Effector memory CD8-positive, alpha-beta T cell (primary cell): ENCODE measurements at regions not wholly inside any gene's neighbourhood (a gene's known extent, or its start where the extent isn't known, plus 50 kb on each side); places are given as distances from the start of the nearest gene placed in this dataset.
"Not testable (repeated sequence)": the region's sequence is repeated elsewhere in the genome, so short reads cannot be mapped to it uniquely, and the experiment has no call there.

Experiments
- ATAC-seq: fragments of 150-1000 bp; cut with Tn5 transposase; replicated peaks from 2 replicates; pipeline ENCODE4 v1.10.0; 2021; ENCODE audit warnings: mild to moderate bottlenecking, moderate library complexity
- DNase-seq, 3 experiments: peaks; one replicate each; pipeline ENCODE4 v3.0.0; 2021
- H3K27ac Mint-ChIP-seq, 2 donors: one replicate each; pipeline ENCODE4 v1.8.0; 2022; ENCODE audit warnings: mild to moderate bottlenecking in 2 of 2, mixed read lengths in 2 of 2, moderate library complexity in 2 of 2
- H3K27me3 Mint-ChIP-seq, 2 donors: one replicate each; pipeline ENCODE4 v1.8.0; 2022; ENCODE audit warnings: mixed read lengths in 2 of 2
- H3K36me3 Mint-ChIP-seq: one replicate; pipeline ENCODE4 v1.8.0; 2022; ENCODE audit warnings: mild to moderate bottlenecking, moderate library complexity, mixed read lengths; ENCODE audit not compliant: insufficient read depth
- H3K4me1 Mint-ChIP-seq, 2 donors: one replicate each; pipeline ENCODE4 v1.8.0; 2022; ENCODE audit warnings: low read depth in 2 of 2, mixed read lengths in 2 of 2
- H3K4me3 Mint-ChIP-seq, 2 donors: one replicate each; pipeline ENCODE4 v1.8.0; 2022; ENCODE audit warnings: mild to moderate bottlenecking in 2 of 2, mixed read lengths in 2 of 2, moderate library complexity in 2 of 2
- H3K9me3 Mint-ChIP-seq, 2 donors: one replicate each; pipeline ENCODE4 v1.8.0; 2022; ENCODE audit warnings: mixed read lengths in 2 of 2

DNA sequence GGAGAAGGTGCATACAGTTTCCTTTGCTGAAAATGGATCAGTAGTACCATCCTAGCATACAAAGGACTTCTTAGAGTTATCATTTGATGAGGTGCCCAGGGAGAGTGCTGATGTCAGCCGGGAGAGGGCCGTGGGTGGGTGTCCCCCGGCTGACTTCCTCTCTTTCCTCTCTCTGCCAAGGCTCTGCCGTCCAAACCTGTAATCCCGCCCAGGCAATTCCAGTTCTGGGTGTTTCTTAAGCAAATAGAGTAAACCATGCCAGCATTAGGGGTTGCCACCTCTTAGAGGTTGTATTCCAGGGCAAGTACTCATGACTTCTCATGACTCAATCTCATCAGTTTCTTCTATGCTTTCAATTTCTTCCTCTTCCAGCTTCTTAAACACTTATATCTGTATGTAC lies 117.2 kb downstream of the GATA6 start:
- Mint-ChIP-seq H3K9me3 (no peaks in the 10 kb centered on the region), H3K4me1 (peaks cover 14 to 22% of the 10 kb centered on the region in 2 donors), H3K27ac (no peak overlapping the region), H3K27me3 (no peaks in the 10 kb centered on the region), H3K36me3 (peaks cover 10% of the 10 kb centered on the region), H3K4me3 (no peak overlapping the region)
- no peak for DNase-seq
- no peak for ATAC-seq

DNA sequence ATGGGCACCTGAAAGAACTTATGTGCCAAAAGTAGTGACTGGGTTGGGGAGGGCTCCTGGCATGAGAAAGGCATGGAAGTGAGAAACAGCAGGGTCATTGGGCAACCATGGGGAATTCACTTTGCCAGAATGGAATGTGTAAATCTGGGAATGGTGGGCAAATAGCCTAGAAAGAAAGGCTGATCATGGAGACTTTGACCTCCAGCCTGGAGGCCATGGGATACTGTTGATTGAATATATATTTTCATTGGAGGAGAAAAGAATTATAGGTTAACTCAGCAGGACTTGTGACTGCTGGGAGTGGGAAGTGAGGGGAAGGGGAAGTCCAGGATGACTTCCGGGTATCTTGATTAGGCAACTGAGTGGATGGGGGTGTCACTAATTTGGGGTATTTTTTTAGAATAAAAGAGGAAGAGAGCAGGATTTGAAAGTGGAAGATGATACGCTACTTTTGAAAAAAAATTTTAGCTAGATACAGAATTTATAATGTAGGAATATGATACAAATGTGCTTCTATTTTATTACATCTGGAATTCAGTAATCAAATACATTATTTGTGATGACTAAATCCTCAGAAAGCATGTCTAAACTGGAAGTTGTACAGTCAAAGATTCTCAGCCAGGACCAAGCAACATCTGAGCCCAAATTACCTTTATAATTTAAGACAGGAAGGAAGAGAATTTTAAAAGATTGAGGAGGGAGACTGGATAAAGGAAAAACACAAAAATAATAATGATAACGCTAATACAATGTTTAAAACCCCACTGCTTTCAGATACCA lies 116.2 kb downstream of the GATA6 start:
- Mint-ChIP-seq H3K9me3 (no peaks in the 10 kb centered on the region), H3K27ac (peak overlapping the region; percentile 2 to 35), H3K4me3 (no peak overlapping the region), H3K36me3 (peaks cover 10% of the 10 kb centered on the region), H3K27me3 (no peaks in the 10 kb centered on the region), H3K4me1 (peaks cover 15 to 22% of the 10 kb centered on the region in 2 donors)
- no peak for DNase-seq
- ATAC-seq = no peak

DNA sequence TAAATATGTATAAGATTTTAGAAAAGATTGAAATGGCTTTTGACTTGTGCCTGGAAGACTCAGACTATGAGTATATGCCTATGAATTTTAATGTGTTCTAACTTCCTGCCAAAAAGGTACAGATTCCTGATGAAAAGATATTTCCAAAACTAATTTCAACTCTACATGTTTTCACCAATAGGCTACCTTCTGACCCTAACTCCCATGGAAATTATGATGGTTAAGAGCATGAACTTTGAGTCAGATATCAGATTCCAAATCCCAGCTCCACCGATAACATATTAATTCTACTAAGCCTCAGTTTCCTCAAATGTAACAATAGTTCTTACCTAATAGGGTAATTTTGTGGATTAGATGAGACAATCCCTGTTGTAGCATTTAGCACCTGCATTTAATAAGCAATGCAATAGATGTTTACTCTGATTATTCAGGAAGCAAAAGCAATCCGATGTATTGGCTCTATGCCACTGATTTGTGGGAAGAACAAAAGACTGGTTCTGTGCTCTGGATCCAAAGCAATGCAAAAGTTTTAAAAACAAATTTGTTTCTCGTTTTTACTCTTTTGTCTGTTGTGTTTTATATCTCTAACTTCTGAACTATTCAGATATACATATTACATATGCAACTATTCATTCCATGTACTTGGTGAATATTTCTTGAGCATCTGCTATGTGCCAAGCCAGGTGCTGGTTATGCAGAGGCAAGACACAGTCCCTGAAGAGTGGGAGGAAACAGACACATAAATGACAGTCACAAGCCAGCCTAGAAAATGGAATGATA lies 115.4 kb downstream of the GATA6 start:
- peaks cover 10% of the 10 kb centered on the region for H3K36me3 Mint-ChIP-seq
- peaks cover 15 to 22% of the 10 kb centered on the region in 2 donors for H3K4me1 Mint-ChIP-seq
- DNase-seq (no peak), ATAC-seq (no peak)
- no peak overlapping the region for H3K4me3 Mint-ChIP-seq
- no peaks in the 10 kb centered on the region for H3K9me3 Mint-ChIP-seq
- H3K27ac Mint-ChIP-seq = peak overlapping the region in 1 of 2 donors; percentile 35
- no peaks in the 10 kb centered on the region for H3K27me3 Mint-ChIP-seq

- not testable (repeated sequence) for DNase-seq, ATAC-seq, H3K4me3 Mint-ChIP-seq, H3K9me3 Mint-ChIP-seq, H3K27me3 Mint-ChIP-seq
- Mint-ChIP-seq H3K36me3 (peaks cover 10% of the 10 kb centered on the region), H3K4me1 (peaks cover 18 to 27% of the 10 kb centered on the region in 2 donors), H3K27ac (peak overlapping the region; percentile 95 to 98)
Measured at GRCh38 chr18:22283855-22284254, 114.5 kb downstream of the GATA6 start.

DNA sequence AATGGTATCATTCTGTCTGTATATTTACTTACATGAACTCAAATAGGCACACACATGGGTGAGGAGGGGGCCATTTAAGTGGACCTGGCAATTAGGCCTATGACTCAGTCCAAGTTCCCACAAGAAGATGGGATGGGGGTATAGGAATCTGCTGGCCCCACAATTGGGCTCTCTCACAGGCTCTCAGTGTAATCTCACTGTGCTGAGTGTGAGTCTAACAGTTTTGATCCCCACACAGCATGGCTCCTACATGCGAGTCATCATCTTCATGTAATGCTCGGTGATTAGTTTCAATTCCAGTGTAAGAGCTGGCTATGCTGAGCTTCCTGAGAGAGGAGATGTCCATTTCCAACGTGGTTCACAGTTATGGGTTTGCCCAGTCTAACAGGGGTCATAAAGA lies 114.0 kb downstream of the GATA6 start:
- H3K9me3 Mint-ChIP-seq = no peaks in the 10 kb centered on the region
- peak overlapping the region; percentile 95 to 98 for H3K27ac Mint-ChIP-seq
- ATAC-seq = no peak
- no peak for DNase-seq
- H3K36me3 Mint-ChIP-seq = peaks cover 10% of the 10 kb centered on the region
- H3K4me3 Mint-ChIP-seq = no peak overlapping the region
- no peaks in the 10 kb centered on the region for H3K27me3 Mint-ChIP-seq
- H3K4me1 Mint-ChIP-seq = peaks cover 18 to 27% of the 10 kb centered on the region in 2 donors

GRCh38 chr18:22283116-22283395 lies 113.7 kb downstream of the GATA6 start:
- Mint-ChIP-seq H3K4me1 (peaks cover 18 to 27% of the 10 kb centered on the region in 2 donors), H3K36me3 (peaks cover 10% of the 10 kb centered on the region), H3K27me3 (no peaks in the 10 kb centered on the region), H3K27ac (peak overlapping the region; percentile 95 to 98), H3K9me3 (no peaks in the 10 kb centered on the region), H3K4me3 (peak overlapping the region; percentile 10 to 54)
- DNase-seq = no peak
- ATAC-seq = peak; percentile 7

DNA sequence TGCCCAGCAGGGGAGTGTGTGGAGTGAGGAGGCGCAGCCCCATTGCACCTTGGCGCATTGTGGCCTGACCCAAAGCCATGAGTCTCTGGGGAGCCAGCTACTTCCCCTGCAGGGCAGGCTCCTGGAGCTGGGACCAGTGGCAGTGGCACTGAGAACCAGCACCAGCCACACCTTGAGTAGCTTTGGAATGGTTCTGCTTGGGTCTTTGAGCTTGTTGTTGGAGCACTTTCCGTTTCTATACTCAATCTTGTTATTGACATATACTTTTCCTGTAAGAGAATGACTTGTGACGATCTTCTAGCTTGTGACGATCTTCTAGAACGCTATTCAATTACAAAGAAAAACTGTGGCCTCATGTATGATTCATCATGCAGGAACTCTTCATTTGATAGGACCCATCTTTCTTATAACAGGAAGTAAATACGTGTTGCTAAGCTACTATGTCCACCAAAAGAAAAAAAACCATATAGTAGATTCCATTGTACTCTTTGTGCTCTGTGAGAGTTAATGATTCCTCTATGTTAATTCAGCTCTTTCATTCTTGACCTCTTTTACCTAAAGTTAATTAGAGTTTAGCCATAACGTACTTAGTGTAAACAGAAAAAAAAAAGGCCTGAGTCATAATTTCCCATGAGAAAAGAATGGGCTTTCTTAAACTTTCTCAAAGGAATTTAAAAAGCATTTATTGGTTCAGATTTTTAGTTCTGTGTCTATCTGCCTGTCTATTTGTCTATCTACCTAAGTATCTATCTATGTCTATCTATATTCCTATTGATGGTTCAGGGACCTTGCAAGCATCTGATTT lies 113.1 kb downstream of the GATA6 start:
- H3K27ac Mint-ChIP-seq = peak overlapping the region; percentile 95 to 98
- peak; percentile 44 to 67 (median 49) for DNase-seq
- no peaks in the 10 kb centered on the region for H3K27me3 Mint-ChIP-seq
- peaks cover 18 to 27% of the 10 kb centered on the region in 2 donors for H3K4me1 Mint-ChIP-seq
- H3K36me3 Mint-ChIP-seq = peaks cover 10% of the 10 kb centered on the region
- no peaks in the 10 kb centered on the region for H3K9me3 Mint-ChIP-seq
- ATAC-seq = peak; percentile 89
- peak overlapping the region; percentile 10 to 54 for H3K4me3 Mint-ChIP-seq

DNA sequence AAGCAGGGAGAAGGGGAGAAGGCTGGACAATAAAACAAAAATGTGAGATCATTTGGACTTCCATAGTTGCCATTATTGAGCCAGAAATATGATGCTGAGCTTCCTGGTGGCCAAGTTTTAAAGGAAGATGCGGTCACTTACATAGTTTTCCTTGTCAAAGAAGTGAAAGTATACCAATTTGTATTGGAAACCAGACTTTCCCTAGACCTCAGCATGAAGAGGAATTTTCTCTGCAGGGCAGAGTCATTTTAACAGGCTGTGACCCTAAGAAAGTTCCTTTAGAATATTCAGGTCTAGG lies 111.0 kb downstream of the GATA6 start:
- peak overlapping the region; percentile 62 to 98 for H3K27ac Mint-ChIP-seq

DNA sequence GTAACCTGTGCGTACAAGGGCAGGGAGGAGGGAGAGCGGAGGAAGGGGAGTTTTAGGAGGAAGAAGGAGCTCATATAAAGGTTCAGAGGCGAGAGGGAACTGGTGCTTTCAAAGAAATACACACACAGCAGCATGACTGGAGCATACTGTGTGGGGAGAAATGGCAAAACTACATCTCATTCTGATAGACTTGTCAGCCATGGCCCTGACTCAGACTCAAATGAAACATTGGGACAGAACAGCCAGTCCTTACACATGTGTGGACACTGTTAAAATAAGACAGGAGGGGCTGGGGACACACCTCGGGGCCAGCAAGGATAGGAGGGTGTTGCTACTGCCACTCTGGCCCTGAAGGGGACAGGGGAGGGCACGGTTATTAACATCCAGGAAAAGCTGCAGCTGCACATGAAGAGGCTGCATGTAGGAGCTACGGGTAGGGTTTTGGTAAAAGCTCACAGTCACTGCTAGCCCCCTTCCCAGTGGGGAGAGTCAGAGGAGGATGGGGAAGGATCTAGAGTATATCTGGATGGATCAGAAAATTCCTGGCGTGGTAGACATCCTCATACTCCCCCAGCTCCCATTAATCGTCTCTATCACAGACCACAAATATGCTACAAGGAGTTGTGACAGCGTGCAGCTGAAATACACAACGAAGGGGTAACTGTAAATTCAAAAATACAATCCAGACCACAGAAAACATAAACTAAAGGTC lies 110.5 kb downstream of the GATA6 start:
- no peaks in the 10 kb centered on the region for H3K9me3 Mint-ChIP-seq
- H3K27me3 Mint-ChIP-seq = no peaks in the 10 kb centered on the region
- no peak for ATAC-seq
- peaks cover 18 to 22% of the 10 kb centered on the region in 2 donors for H3K4me1 Mint-ChIP-seq
- peak overlapping the region; percentile 62 to 74 for H3K27ac Mint-ChIP-seq
- DNase-seq = no peak
- no peak overlapping the region for H3K4me3 Mint-ChIP-seq
- H3K36me3 Mint-ChIP-seq = peaks cover 10% of the 10 kb centered on the region

More for the DNA sequence above, 111.0 kb downstream of the GATA6 start:
- H3K4me3 Mint-ChIP-seq = no peak overlapping the region
- H3K4me1 Mint-ChIP-seq = peaks cover 18 to 22% of the 10 kb centered on the region in 2 donors
- peaks cover 10% of the 10 kb centered on the region for H3K36me3 Mint-ChIP-seq
- H3K9me3 Mint-ChIP-seq = no peaks in the 10 kb centered on the region
- DNase-seq (no peak), ATAC-seq (no peak)
- H3K27me3 Mint-ChIP-seq = no peaks in the 10 kb centered on the region

DNA sequence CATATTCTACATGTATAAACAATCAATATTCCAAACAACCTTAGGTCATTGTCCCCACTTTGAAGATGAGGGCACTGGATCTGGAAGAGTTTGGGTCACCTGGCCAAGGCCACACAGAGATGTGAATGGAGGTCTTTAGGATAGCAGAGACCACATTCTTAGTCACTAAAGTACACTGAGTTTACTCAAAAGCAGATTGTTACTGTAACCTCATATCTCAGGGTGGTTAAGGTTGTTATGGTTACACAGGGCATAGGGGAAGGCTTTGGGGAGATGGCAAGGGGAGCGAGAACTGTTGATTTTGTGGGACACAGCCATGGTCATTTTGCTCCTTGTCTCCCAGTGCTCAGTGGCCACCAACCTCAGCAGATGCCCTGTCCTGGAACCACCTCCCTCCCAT lies 109.4 kb downstream of the GATA6 start:
- H3K4me1 Mint-ChIP-seq = peaks cover 22% of the 10 kb centered on the region in 2 donors
- H3K4me3 Mint-ChIP-seq = no peak overlapping the region
- peaks cover 10% of the 10 kb centered on the region for H3K36me3 Mint-ChIP-seq
- H3K9me3 Mint-ChIP-seq = peaks cover 2 to 6% of the 10 kb centered on the region in 2 donors
- H3K27me3 Mint-ChIP-seq = peaks cover 7 to 9% of the 10 kb centered on the region in 2 donors
- ATAC-seq (no peak), DNase-seq (no peak)
- peak overlapping the region; percentile 62 to 74 for H3K27ac Mint-ChIP-seq

GRCh38 chr18:22277758-22278157 lies 108.4 kb downstream of the GATA6 start:
- peaks cover 10% of the 10 kb centered on the region for H3K36me3 Mint-ChIP-seq
- no peak for ATAC-seq
- peaks cover 14 to 17% of the 10 kb centered on the region in 2 donors for H3K4me1 Mint-ChIP-seq
- no peak overlapping the region for H3K4me3 Mint-ChIP-seq
- no peak for DNase-seq
- H3K27me3 Mint-ChIP-seq = peaks cover 7 to 11% of the 10 kb centered on the region in 2 donors
- H3K27ac Mint-ChIP-seq = no peak overlapping the region
- H3K9me3 Mint-ChIP-seq = peaks cover 2 to 6% of the 10 kb centered on the region in 2 donors

DNA sequence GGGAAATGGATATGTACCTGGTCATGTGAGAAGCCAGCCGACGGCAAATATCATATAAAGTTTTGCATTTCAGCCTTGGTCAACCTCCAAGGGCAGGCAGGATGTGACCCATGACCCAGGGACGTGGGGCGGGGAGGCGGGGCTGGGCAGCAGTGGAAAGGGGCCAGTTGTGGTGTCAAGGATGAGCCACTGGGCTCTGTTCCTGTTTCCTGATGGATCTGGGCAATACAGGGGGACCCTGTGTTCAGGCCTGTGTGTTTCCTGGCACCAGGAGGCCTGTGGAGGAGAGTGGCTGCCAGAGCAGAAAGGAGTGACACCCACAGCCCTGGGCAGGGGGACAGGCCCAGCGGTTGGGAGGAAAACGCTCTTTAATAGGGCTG lies 106.9 kb downstream of the GATA6 start:
- ATAC-seq (no peak), DNase-seq (no peak)
- Mint-ChIP-seq H3K4me1 (peaks cover 5 to 7% of the 10 kb centered on the region in 2 donors), H3K27me3 (peaks cover 7 to 15% of the 10 kb centered on the region in 2 donors), H3K4me3 (no peak overlapping the region), H3K27ac (peak overlapping the region in 1 of 2 donors; percentile 77), H3K36me3 (no peaks in the 10 kb centered on the region), H3K9me3 (peaks cover 2 to 6% of the 10 kb centered on the region in 2 donors)
